ENCODE measurements at regions not wholly inside any gene's neighbourhood (a gene's known extent, or its start where the extent isn't known, plus 50 kb on each side); places are given as distances from the start of the nearest gene placed in this dataset.

GRCh38 chr7:56493196-56493595 is 377.0 kb upstream of the NUPR2 start:
- intact Hi-C loops (cut with micrococcal nuclease): no loop called here
- ATAC-seq (ENCODE audit: low read depth) (no peak), DNase-seq (no peak)
- Histone ChIP-seq H3K27ac (ENCODE audit: insufficient read depth, low read length) (no peak overlapping the region), H2BK120ac (ENCODE audit: low read depth, low read length) (no peak overlapping the region), H3K9ac (ENCODE audit: low read depth, low read length) (no peak overlapping the region), H3K14ac (replicated peaks; ENCODE audit: low read depth, low read length) (no peak overlapping the region), H3K4me1 (ENCODE audit: control insufficient read depth, insufficient read depth, low read length) (no peaks in the 10 kb centered on the region), H3K4ac (ENCODE audit: low read depth, low read length) (no peak overlapping the region), H4K91ac (ENCODE audit: insufficient read depth, low read depth, low read length) (no peak overlapping the region), H4K5ac (ENCODE audit: low read depth, low read length) (no peak overlapping the region), H3K36me3 (ENCODE audit: control insufficient read depth, insufficient read depth, low read length) (no peaks in the 10 kb centered on the region), H3K4me3 (ENCODE audit: insufficient read depth, low read depth, low read length) (no peak overlapping the region), H2BK20ac (ENCODE audit: low read depth, low read length) (no peak overlapping the region), H3K4me2 (ENCODE audit: low read depth, low read length) (no peak overlapping the region), H3K18ac (ENCODE audit: low read depth, low read length) (no peak overlapping the region), H3K27me3 (ENCODE audit: control insufficient read depth, insufficient read depth, low read length) (no peaks in the 10 kb centered on the region), H2AK9ac (replicated peaks; ENCODE audit: low read depth, low read length, poor library complexity) (no peak overlapping the region), H3K56ac (ENCODE audit: extremely low read depth, insufficient read depth, low read length) (no peak overlapping the region), H3K79me1 (ENCODE audit: low read depth in 1 of 2, low read length in 2 of 2) (no peaks in the 10 kb centered on the region), H2AK5ac (ENCODE audit: low read depth, low read length) (no peak overlapping the region), H2BK5ac (ENCODE audit: low read depth, low read length, poor library complexity, severe bottlenecking) (no peak overlapping the region), H4K8ac (ENCODE audit: low read depth in 2 of 2, low read length in 2 of 2) (no peak overlapping the region), H3K9me1 (ENCODE audit: insufficient read depth, low read length) (no peaks in the 10 kb centered on the region), H4K20me1 (ENCODE audit: insufficient read depth, low read length) (no peaks in the 10 kb centered on the region), H3K23ac (ENCODE audit: low read depth, low read length) (no peak overlapping the region), H2BK15ac (ENCODE audit: low read depth, low read length) (no peak overlapping the region), H2AFZ (replicated peaks; ENCODE audit: low read length, poor library complexity) (no peak overlapping the region), H3K9me3 (ENCODE audit: control insufficient read depth, insufficient read depth, low read length) (peaks cover 57% of the 10 kb centered on the region)
- WGBS, 2 experiments (ENCODE audit: extremely low coverage in 2 of 2, insufficient read length in 1 of 2): no CpG with 5 or more reads among the region's 4 CpGs
- TF ChIP-seq, protein P1, sequence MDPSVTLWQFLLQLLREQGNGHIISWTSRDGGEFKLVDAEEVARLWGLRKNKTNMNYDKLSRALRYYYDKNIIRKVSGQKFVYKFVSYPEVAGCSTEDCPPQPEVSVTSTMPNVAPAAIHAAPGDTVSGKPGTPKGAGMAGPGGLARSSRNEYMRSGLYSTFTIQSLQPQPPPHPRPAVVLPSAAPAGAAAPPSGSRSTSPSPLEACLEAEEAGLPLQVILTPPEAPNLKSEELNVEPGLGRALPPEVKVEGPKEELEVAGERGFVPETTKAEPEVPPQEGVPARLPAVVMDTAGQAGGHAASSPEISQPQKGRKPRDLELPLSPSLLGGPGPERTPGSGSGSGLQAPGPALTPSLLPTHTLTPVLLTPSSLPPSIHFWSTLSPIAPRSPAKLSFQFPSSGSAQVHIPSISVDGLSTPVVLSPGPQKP (IDR thresholded peaks at IDR 0.05; ENCODE audit: borderline replicate concordance, low read depth, low read length): no peak
- no peak for TF ChIP-seq CEBPB (IDR thresholded peaks at IDR 0.05; ENCODE audit: low read depth, low read length)
- dilution Hi-C loops (cut with HindIII; ENCODE audit: low sequenced_read_pairs, unreplicated experiment): no loop called here
- POLR2A ChIA-PET (ENCODE audit: unreplicated experiment): no interaction called here
- in situ Hi-C loops (cut with MboI; ENCODE audit: low sequenced_read_pairs): no loop called here
- BruUV-seq (replicated peaks): no TSS peak
- CTCF ChIA-PET: no interaction called here
